GM19467 (cell line): ENCODE measurements at regions not wholly inside any gene's neighbourhood (a gene's known extent, or its start where the extent isn't known, plus 50 kb on each side); places are given as distances from the start of the nearest gene placed in this dataset.
"Not testable (repeated sequence)": the region's sequence is repeated elsewhere in the genome, so short reads cannot be mapped to it uniquely, and the experiment has no call there.

Experiments used
- ATAC-seq: cut with Tn5 transposase; IDR thresholded peaks from one replicate; pipeline ENCODE4 v1.9.1; 2021; ENCODE audit warnings: mild to moderate bottlenecking, moderate library complexity; ENCODE audit not compliant: unreplicated experiment

DNA sequence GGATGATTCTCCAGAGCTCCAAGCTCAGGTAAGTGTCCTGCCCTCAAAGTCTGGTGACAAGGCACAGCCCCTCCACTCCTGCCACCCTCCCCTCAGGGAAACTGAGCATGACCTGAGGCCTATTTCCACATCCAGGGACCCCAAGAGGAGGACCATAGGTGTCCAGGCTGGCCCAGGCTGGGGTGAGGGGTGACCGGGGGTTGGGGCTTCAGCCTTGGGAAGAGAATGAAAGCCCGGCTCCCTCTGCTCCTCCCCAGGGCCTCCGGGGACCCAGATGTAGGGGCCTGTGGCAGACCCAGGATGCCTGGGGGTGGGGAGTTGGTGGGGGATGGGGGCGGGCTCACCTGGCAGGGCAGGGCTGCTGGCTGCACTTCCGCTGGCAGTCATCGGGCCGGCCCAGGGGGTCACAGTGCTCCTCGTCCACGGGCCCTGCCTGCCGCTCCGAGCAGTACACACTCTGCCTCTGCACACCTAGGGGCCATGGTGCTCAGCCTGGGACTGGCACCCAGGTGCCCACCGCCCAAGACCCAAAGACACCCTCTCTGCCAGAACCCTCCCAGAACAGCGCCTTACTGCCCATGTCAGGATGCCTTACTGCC lies 116.5 kb upstream of the AKAP13 start:
- not testable (repeated sequence) for ATAC-seq

DNA sequence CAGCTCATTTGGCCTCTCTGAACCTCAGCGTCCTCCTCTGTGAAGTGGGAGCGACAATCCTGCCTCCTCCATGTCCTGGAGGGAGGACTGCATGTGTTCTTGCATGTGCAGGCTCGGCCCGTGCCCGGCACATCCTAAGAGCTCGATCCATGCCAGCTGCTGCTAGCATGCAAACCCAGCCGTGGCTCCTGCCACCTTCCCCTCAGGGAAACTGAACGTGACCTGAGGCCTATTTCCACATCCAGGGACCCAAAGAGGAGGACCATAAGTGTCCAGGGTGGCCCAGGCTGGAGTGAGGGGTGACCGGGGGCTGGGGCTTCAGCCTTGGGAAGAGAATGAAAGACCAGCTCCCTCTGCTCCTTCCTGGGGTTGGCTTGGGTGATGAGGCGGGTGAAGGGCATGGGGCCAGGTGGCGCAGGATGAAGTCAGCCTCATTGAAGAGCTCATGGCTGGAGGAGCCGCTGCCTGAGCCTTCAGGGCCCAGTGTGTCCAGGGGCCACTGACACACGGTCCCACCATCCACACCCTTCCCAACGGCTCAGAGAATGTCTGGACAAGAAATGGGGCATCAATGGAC lies 115.7 kb upstream of the AKAP13 start:
- ATAC-seq = not testable (repeated sequence)

DNA sequence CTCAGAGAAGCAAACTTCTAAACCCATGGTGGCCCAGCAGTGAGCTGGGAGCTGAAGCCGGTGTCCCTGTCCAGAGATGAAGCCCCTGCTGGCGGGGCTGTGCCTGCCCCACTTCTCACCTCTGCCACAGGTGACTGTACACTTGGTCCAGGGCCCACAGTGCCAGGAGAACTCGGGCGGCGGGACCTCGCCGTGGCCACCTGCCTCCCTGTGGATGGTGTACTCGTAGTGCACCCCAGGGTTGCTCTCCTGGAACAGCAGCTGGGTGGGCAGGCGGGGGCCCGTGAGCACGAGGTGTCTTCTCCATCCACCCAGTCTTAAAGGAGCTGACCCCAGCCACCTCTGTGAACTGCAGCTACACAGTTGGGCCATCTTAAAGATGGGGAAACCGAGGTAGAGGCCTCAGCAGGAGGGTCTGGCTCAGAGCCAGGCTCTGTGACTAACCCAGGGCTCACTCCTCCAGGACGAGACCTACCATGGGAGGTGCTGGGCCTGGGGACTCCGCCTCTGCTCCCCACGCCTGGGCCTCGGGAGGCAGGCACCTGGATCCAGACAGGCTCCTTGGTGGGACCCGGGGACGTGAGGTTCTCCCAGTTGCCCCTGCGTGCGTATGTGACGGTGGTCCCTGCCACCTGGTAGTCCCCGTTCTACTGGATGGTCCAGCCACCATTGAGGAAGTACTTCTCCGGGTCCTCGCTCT lies 113.1 kb upstream of the AKAP13 start:
- ATAC-seq = not testable (repeated sequence)

DNA sequence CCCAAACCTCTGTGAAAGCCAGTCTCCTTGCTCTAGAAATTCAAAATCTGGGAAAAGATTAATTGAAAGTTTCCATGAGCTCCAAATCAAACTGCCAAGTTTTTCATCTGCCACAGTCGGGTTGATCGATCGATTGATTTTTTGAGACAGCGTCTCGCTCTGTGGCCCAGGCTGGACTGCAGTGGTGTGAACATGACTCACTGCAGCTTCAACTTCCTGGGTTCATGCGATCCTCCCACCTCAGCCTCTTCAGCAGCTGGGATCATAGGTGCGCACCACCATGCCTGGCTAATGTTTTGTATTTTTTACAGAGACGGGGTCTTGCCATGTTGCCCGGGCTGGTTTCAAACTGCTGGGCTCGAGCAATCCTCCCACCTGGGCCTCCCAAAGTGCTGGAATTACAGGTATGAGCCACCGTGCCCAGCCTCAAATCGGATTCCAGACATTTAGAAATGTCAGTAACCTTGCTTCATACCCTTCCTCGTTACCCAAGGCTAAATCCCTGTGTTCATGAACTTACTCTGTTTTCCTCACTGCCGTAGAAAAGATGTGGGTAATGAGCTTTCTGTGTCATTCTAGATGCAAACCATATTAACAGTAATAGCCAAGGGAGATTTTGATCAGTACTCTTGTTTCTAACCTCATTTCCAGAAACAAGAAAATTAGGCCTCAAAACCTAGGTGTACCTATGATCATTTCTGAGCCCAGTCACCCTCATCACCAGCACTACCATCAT lies 105.9 kb upstream of the AKAP13 start:
- no peak for ATAC-seq

DNA sequence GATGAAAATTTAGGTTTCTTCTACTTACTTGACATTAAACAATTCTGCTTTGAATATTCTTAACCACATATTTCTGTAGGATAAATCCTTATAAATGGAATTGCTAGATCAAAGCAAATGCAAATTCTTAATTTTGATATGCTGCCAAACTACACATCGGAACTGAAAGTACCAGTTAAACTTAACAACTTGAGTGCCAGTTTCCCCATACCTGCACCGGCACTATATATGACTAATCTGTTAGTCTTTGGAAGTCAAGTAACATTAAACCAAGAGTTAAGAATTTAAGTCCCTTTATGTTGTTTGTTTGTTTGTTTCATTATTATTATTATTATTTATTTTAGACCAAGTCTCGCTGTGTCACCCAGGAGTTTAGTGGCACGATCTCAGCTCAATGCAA lies 103.9 kb upstream of the AKAP13 start:
- no peak for ATAC-seq

DNA sequence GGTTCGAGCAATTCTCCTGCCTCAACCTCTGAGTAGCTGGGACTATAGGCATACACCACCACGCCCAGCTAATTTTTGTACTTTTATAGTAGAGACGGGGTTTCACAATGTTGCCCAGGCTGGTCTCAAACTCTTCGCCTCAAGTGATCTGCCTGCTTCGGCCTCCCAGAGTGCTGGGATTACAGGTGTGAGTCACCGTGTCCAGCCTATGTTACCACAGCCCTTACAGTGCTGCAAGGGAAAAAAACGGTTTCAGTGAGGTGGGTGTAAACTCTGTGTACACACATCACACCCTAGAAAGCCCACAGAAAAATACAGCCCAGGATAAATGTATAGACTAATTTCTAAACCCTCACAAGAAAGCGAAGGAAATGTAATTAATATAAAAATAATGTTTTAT lies 103.5 kb upstream of the AKAP13 start:
- ATAC-seq = no peak

DNA sequence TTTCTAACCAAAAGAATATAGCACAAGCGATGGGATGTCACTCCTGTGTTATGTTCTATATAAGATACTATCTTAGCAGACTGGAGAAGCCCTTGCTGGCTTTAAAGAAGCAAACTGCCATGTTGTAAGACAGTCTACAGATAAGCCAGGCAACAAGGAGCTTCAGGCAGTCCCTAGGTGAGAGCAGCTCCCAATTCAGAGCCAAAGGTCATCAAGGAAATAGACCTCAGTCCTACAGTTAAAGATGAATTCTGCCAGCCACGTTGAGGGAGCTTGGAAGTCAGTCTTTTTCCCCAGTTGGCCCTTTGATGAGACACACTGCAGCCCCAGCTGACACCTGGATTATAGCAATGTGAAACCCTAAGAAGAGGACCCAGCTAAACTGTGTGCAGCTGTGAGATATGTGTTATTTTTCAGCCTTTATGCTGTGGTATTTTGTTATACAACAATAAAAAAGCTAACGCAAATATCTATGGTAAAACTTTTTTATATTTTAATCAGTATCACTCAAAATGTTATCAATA lies 102.5 kb upstream of the AKAP13 start:
- no peak for ATAC-seq

DNA sequence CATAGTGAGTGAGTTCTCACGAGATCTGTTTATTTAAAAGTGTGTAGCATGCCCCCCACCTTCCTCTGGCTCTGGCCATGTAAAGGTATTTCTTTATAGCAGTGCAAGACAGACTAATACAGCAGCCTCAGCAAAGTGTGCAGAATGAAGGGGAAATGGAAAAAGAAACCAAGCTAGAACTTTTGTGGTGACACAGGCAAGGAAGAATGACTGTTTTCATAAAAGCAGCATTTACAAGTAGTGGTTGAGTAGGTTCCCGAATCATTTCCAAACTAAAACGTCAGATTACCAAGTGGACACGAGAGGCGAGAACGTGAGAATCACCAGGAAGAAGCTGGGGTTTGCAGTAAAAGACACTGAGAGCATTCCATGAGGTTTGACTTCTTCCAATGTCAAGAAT lies 100.2 kb upstream of the AKAP13 start:
- no peak for ATAC-seq

DNA sequence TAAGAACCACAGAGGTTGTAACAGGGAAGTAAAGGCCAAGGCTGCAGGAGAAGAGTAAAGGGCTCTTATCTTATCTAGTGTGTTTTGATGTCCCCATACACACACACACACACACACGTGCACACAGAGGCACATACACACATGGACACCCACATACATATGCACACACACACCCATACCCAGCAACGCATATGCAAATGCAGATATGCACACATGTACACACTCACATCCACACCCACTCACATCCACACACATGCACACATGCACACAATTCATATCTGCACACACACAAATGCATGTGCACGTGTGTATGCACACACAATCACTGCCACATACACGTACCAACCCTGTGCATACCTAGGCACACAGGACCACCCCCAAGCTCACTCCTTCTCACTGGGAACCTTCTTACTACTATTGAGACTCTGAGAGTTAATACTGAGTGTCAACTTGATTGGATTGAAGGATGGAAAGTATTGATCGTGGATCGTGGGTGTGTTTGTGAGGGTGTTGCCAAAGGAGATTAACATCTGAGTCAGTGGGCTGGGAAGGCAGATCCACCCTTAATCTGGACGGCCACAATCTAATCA lies 99.0 kb upstream of the AKAP13 start:
- ATAC-seq = no peak

DNA sequence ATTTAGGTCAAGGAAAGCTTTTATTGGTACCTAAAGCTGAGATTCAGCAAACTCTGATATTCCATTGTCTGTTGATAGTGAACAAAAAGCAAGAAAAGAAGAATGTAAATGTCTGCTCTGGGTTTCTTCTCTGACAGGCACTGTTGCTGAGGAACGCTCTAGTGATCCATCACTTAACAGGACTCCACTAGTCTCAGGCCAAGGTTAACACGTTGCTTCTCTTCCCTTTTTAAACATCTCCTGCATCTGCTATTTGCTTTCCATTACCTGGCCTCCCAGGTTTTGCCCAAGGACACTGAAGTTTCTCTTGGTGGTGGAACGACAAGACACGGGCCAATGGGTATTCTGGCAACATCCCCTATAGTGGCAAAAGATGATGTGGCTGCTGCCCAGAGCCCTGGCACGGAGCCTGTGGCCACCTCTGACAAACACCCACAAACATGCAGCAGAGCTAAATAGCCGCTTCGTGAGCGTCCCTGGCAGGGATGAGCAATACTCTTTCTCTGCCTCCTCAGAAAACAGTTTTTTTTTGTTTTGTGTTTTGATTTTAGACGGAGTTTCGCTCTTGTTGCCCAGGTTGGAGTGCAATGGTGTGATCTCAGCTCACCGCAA lies 97.8 kb upstream of the AKAP13 start:
- ATAC-seq = no peak

DNA sequence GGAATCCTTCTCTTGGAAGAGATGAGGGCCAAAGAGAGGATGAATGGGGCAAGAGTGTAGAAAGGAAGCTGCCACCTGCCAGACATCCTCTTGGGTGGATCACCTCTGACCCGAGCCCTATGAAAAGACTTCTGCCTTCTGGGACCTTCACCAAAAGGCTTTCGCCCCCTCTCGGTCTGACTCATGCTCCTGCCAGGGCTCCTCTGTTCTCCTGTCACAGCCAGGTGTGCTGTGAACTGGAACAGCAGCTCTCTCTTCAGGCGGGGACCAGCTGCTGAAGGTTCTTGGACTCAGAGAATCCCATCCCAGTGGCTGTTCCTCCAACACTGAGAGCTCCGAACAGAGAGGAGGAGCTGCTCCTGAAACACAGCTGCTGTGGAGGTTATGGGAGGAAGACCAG lies 96.6 kb upstream of the AKAP13 start:
- peak; percentile 74 for ATAC-seq

DNA sequence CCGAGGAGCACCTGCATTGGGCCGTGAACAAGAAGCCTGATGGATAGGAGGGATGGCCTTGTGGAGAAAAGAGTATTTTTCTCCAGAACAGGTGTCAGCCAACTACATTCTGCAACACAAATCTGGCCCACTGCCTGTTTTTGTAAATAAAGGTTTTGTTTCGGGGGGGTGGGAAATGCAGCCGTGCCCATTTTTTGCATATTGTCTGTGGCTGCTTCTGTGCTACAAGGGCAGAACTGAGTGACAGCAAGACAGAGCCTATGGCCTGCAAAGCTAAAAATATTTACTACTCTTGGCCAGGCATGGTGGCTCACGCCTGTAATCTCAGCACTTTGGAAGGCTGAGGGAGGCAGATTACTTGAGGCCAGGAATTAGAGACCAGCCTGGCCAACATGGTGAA lies 95.9 kb upstream of the AKAP13 start:
- peak; percentile 58 for ATAC-seq

DNA sequence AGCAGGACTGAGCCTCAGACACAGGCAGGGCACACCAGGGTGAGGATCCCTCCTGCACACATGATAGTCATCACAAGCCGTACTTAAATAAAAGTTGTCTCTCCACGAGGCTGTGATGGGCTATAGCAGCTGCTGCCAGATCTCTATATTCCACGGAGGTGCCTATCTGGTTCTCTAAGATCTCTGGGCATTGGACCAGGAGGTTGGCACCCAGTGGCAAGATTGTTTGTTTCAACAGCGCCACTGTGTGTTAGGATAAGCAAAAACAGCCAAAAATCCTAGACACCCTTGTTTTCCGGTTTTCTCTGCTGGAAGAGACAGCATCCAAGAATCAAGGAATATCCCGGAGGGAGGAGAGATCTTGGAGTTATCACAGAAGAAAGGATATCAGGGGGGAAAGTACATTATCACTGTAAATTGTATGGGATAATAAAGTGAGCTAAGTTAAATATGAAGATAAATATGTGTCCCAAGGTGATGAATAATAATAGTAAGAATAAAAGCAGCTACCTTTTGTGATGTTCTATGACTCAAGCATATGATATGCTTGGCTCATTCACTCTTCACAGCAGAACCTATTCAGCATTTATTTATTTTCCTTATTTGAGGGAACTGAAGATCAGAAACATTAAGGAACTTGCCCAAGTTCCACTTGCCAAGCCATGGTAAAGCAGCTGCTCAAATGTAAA lies 90.6 kb upstream of the AKAP13 start:
- ATAC-seq = no peak

DNA sequence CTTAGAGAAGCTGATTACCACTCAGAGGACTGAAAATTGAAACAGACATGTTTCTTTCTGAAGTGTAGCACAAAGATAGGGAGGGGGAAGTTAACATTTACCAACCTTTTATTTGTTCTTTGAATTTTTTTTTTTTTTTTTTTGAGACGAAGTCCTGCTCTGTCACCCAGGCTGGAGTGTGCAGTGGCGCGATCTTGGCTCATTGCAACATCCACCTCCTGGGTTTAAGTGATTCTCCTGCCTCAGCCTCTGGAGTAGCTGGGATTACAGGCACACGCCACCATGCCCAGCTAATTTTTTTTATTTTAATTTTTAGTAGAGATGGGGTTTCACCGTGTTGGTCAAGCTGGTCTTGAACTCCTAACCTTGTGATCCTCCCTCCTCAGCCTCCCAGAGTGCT lies 87.8 kb upstream of the AKAP13 start:
- ATAC-seq = not testable (repeated sequence)

DNA sequence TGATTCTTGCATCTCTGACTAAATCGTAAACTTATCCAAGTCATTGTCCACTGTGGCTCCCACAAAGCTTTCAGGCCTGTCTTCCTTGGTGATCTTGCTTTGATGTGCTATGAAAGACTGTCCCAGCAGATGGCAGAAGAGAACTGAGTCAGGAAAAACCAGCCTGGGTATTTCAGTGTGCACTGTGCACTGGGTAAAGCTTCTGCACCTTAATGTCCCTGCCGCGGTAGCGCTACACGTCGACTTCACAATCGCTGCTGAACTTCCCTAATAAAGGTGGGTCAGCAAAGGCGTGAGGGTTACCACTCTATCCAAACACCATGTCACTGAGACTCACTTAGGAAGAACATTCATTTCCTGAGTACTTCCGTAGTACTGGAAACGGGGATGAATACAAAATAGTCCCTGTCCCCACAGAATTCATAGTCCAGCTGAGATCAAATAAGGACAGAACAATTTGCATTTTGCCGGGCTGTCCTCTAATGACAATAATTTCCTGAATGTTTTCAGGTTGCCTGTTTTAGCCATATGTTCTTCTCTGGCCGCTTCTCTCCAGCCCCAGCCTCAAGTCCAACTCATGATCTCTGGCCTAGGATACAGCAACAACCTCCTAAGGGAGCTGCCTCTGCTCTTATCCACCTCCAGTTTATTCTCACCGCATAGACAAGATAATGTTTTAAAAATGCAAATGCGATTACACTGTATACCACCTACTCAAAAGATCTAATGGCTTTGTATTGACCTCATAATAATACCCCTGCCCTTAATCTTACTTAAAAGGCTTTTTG lies 83.6 kb upstream of the AKAP13 start:
- ATAC-seq = peak; percentile 78

DNA sequence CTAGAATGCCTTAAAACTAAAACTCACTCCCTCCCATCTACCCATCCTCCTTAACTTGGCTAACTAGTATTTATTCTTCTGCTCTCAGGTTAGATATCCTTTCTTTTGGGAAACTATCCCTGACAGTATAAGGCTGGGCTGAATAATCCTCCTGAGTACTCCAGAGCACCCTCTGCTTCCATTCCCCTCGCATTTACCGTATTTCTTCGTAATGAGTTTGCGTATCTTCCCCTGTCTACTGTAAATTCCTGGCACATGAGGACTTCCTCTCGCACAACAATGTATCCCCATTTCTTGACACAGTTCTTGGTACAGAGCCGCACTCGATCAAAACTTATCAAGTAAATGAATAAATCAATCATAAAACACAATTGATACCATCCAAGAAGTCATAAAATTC lies 82.9 kb upstream of the AKAP13 start:
- ATAC-seq = no peak

DNA sequence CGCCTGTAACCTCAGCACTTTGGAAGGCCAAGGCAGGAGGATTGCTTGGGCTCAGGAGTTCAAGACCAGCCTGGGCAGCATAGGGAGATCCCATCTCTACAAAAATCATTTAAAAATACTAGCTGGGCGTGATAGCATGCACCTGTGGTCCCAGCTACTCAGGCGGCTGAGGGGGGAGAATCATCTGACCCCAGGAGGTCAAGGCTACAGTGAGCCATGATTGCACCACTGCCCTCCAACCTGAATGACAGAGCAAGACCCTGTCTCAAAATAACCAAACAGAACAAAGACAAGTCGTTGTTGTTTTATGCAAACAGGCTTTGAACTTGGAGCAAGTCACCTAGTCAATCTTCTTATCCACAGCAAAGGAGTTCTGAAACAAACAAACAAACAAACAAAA lies 82.0 kb upstream of the AKAP13 start:
- ATAC-seq = no peak

DNA sequence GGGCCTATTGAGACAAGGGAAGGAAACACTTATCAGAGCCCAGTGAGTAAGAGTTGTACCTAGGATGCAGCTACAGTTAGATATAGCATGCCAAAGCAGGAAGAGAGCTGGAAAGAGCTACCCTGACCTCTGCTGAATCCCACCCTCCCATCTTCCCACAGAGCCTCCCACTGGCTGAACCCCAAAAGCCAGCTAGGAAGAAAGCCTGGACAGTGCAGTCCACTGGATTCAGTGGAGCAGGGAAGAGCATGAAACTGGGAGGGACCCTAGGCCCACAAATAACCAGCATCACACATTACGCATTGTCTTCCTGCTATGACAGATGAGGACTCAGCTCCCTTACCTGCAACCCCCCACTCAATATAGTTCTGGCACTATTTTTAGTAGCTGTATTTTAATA lies 81.5 kb upstream of the AKAP13 start:
- ATAC-seq = no peak

DNA sequence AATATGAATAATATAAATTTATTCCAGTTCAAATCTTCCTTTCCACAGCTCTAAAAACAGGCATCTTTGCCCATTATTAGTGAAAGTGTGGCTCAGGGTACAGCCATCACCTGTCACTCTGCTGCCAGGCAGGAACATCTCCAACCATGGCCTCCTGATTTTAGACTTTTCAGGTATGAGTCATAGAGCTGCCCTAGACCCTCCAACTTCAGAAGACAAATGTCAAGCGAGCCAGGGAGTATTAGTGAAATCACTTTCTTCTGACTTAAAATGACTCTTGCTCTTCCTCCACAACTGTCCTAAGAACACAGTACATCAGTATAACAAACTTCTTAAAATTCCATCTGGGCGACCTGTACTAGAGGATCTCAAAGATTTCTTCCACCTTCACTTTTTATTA lies 78.1 kb upstream of the AKAP13 start:
- ATAC-seq = no peak
